Panc1 (cell line): ENCODE measurements at regions not wholly inside any gene's neighbourhood (a gene's known extent, or its start where the extent isn't known, plus 50 kb on each side); places are given as distances from the start of the nearest gene placed in this dataset.

Source experiments
- ATAC-seq: fragments of 200-7000 bp; cut with Tn5 transposase; 2 replicates; pipeline ENCODE4 v1.9.1; 2020; ENCODE audit warnings: mild to moderate bottlenecking, moderate library complexity
- BruUV-seq: library from RNA; stranded (reverse); fragments of 400-500 nt; replicated peaks from 2 replicates; lab custom pipeline; 2021; lab: Mats Ljungman, UMichigan
- CTCF ChIA-PET: fragments of 300-600 bp; sonication (Branson Sonifier 250); formaldehyde crosslinking; loops from one replicate; lab custom pipeline; 2022; ENCODE audit warnings: antibody characterized with exemption; lab: Charles Lee
- POLR2A ChIA-PET: fragments of 300-600 bp; sonication (Branson Sonifier 250); formaldehyde crosslinking; loops from one replicate; lab custom pipeline; 2022; ENCODE audit warnings: antibody characterized with exemption; lab: Charles Lee
- DNase-seq: peaks from one replicate; pipeline ENCODE4 v3.0.0-alpha.2; 2010; ENCODE audit warnings: low read depth, low spot score
- H3K27ac ChIP-seq: 2 replicates; pipeline ENCODE4 v1.5.1; 2011; ENCODE audit warnings: mild to moderate bottlenecking, low read length, inconsistent platforms
- H3K27me3 ChIP-seq: fragments of 200-500 bp; sonication (Bioruptor generic); 2 replicates; pipeline ENCODE4 v1.6.0; 2014; ENCODE audit warnings: low read length, inconsistent platforms; ENCODE audit not compliant: control insufficient read depth, insufficient read depth
- H3K36me3 ChIP-seq: fragments of 200-500 bp; sonication (Bioruptor generic); 2 replicates; pipeline ENCODE4 v1.5.1; 2014; ENCODE audit warnings: inconsistent platforms, mild to moderate bottlenecking, low read length, moderate library complexity; ENCODE audit not compliant: control insufficient read depth, insufficient read depth
- H3K4me1 ChIP-seq: 2 replicates; pipeline ENCODE4 v1.5.1; 2011; ENCODE audit warnings: inconsistent platforms, mild to moderate bottlenecking, low read length, moderate library complexity; ENCODE audit not compliant: control insufficient read depth, insufficient read depth
- H3K4me3 ChIP-seq, 2 experiments: 2 replicates each; pipeline ENCODE4 v1.5.1; 2011 to 2012; ENCODE audit warnings: low read depth in 2 of 2, low read length in 2 of 2, mild to moderate bottlenecking in 2 of 2, inconsistent platforms in 1 of 2, moderate library complexity in 1 of 2
- H3K9me3 ChIP-seq: fragments of 200-500 bp; sonication (Bioruptor generic); 2 replicates; pipeline ENCODE4 v1.5.1; 2014; ENCODE audit warnings: low read depth, mild to moderate bottlenecking, inconsistent platforms, low read length, moderate library complexity; ENCODE audit not compliant: control insufficient read depth, insufficient read depth
- POLR2AphosphoS5 ChIP-seq: IDR thresholded peaks from 2 replicates; pipeline ENCODE4 v1.6.1; 2012; ENCODE audit warnings: mild to moderate bottlenecking, low read depth, low read length, moderate library complexity
- REST ChIP-seq, 2 experiments: IDR thresholded peaks; 2 replicates each; pipeline ENCODE4 v1.6.1; 2011 to 2012; ENCODE audit warnings: low read depth in 2 of 2, control low read depth in 1 of 2, low read length in 1 of 2, mild to moderate bottlenecking in 1 of 2, moderate library complexity in 1 of 2; ENCODE audit not compliant: insufficient read depth in 1 of 2
- SIN3A ChIP-seq: IDR thresholded peaks from 2 replicates; pipeline ENCODE4 v1.6.1; 2012; ENCODE audit warnings: low read depth, mild to moderate bottlenecking, low read length, moderate library complexity, borderline replicate concordance; ENCODE audit not compliant: insufficient read depth
- TCF7L2 ChIP-seq: IDR thresholded peaks from 2 replicates; pipeline ENCODE4 v1.6.1; 2011; ENCODE audit warnings: mild to moderate bottlenecking, low read depth, low read length, inconsistent platforms
- in situ Hi-C: cut with HindIII; loops from 2 replicates; pipeline ENCODE4 v1.10.0; 2016; ENCODE audit warnings: low sequenced_read_pairs, low pct_unique_long_range_greater_than_20kb
- intact Hi-C: fragments of 100-400 bp; cut with micrococcal nuclease; formaldehyde crosslinking; loops from one replicate; pipeline ENCODE4 v1.10.0; 2022; ENCODE audit not compliant: unreplicated experiment
- TF ChIP-seq, protein P1 (sequence below): fragments of 450-650 bp; IDR thresholded peaks from 2 replicates; pipeline ENCODE4 v1.5.1; 2017; ENCODE audit warnings: mild to moderate bottlenecking

- TF ChIP-seq REST (IDR thresholded peaks at IDR 0.05; ENCODE audit: insufficient read depth in 1 of 2, low read depth in 2 of 2, low read length in 1 of 2) = no peak
- no peak for TF ChIP-seq SIN3A
- TF ChIP-seq TCF7L2 = no peak
- TF ChIP-seq POLR2AphosphoS5 = no peak
- TF ChIP-seq, protein P1, sequence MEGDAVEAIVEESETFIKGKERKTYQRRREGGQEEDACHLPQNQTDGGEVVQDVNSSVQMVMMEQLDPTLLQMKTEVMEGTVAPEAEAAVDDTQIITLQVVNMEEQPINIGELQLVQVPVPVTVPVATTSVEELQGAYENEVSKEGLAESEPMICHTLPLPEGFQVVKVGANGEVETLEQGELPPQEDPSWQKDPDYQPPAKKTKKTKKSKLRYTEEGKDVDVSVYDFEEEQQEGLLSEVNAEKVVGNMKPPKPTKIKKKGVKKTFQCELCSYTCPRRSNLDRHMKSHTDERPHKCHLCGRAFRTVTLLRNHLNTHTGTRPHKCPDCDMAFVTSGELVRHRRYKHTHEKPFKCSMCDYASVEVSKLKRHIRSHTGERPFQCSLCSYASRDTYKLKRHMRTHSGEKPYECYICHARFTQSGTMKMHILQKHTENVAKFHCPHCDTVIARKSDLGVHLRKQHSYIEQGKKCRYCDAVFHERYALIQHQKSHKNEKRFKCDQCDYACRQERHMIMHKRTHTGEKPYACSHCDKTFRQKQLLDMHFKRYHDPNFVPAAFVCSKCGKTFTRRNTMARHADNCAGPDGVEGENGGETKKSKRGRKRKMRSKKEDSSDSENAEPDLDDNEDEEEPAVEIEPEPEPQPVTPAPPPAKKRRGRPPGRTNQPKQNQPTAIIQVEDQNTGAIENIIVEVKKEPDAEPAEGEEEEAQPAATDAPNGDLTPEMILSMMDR = no peak
- in situ Hi-C loops (no loop called here), intact Hi-C loops (no loop called here)
- Histone ChIP-seq H3K36me3 (no peaks in the 10 kb centered on the region), H3K27ac (no peak overlapping the region), H3K4me3 (no peak overlapping the region), H3K9me3 (no peaks in the 10 kb centered on the region), H3K4me1 (no peaks in the 10 kb centered on the region), H3K27me3 (no peaks in the 10 kb centered on the region)
- ChIA-PET CTCF (no interaction called here), POLR2A (no interaction called here)
- DNase-seq (no peak), ATAC-seq (no peak)
- BruUV-seq = no TSS peak
These were observed 56.4 kb upstream of the XIRP2 start for GRCh38 chr2:166831930-166832329.

DNA sequence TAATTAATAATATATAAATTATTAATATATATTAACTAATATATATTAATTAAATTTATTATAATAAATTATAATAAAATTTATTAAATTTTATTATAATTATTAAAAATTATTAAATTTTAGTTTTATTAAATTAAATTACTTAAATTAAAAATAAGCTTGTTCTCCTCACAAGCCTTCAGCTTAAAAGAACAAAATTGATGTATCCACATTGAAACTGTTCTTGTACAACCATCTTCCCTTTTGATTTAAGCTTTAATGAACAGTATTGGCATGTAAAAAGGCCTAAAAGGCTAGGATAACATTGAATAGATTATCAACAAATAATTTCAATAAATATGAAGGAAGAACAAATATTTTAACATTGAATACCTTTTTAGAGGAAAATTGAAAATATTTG lies 62.4 kb upstream of the XIRP2 start:
- BruUV-seq = no TSS peak
- ATAC-seq = no peak
- Histone ChIP-seq H3K4me3 (no peak overlapping the region), H3K27me3 (no peaks in the 10 kb centered on the region), H3K9me3 (no peaks in the 10 kb centered on the region), H3K36me3 (no peaks in the 10 kb centered on the region), H3K27ac (no peak overlapping the region), H3K4me1 (no peaks in the 10 kb centered on the region)
- in situ Hi-C loops (no loop called here), intact Hi-C loops (no loop called here)
- no peak for DNase-seq
- ChIA-PET POLR2A (no interaction called here), CTCF (no interaction called here)
- TF ChIP-seq POLR2AphosphoS5 = no peak
- no peak for TF ChIP-seq SIN3A
- TF ChIP-seq, protein P1 = no peak
- no peak for TF ChIP-seq TCF7L2
- TF ChIP-seq REST (IDR thresholded peaks at IDR 0.05; ENCODE audit: insufficient read depth in 1 of 2, low read depth in 2 of 2, low read length in 1 of 2) = no peak
